T-helper 1 cell treated with Interleukin-12 subunit alpha and Interleukin-12 subunit beta and Interleukin-4 antibody, amounts not matched to agents 30 μg/mL and 1 μg/mL, for 36 hours (primary cell): ENCODE measurements at regions not wholly inside any gene's neighbourhood (a gene's known extent, or its start where the extent isn't known, plus 50 kb on each side); places are given as distances from the start of the nearest gene placed in this dataset.
"Not testable (repeated sequence)": the region's sequence is repeated elsewhere in the genome, so short reads cannot be mapped to it uniquely, and the experiment has no call there.

Experiments
- H3K27ac Mint-ChIP-seq: one replicate; pipeline ENCODE4 v1.8.0; 2021; ENCODE audit warnings: mild to moderate bottlenecking, mixed read lengths
- H3K27me3 Mint-ChIP-seq: one replicate; pipeline ENCODE4 v1.8.0; 2021; ENCODE audit warnings: low read depth, mixed read lengths
- H3K36me3 Mint-ChIP-seq: one replicate; pipeline ENCODE4 v1.8.0; 2021; ENCODE audit warnings: low read depth, mixed read lengths
- H3K4me1 Mint-ChIP-seq: one replicate; pipeline ENCODE4 v1.8.0; 2021; ENCODE audit warnings: low read depth, mixed read lengths
- H3K4me3 Mint-ChIP-seq: one replicate; pipeline ENCODE4 v1.8.0; 2021; ENCODE audit warnings: mild to moderate bottlenecking, moderate library complexity, mixed read lengths
- H3K9me3 Mint-ChIP-seq: one replicate; pipeline ENCODE4 v1.8.0; 2021; ENCODE audit warnings: mixed read lengths

- H3K27me3 Mint-ChIP-seq, result no peaks in the 10 kb centered on the region
- H3K27ac Mint-ChIP-seq, result no peak overlapping the region
- H3K4me1 Mint-ChIP-seq, result no peaks in the 10 kb centered on the region
- H3K9me3 Mint-ChIP-seq, result peaks cover 4% of the 10 kb centered on the region
- H3K36me3 Mint-ChIP-seq, result no peaks in the 10 kb centered on the region
- no peak overlapping the region for H3K4me3 Mint-ChIP-seq
Observed at GRCh38 chr3:35307296-35307695, 332.0 kb upstream of the ARPP21 start.

GRCh38 chr3:35316841-35317240 lies 322.5 kb upstream of the ARPP21 start:
- H3K27me3 Mint-ChIP-seq, H3K4me3 Mint-ChIP-seq, H3K27ac Mint-ChIP-seq, H3K9me3 Mint-ChIP-seq, H3K36me3 Mint-ChIP-seq, H3K4me1 Mint-ChIP-seq: not testable (repeated sequence)

GRCh38 chr3:35320646-35321407 lies 318.5 kb upstream of the ARPP21 start:
- Mint-ChIP-seq H3K4me1 (no peaks in the 10 kb centered on the region), H3K4me3 (no peak overlapping the region), H3K27ac (no peak overlapping the region), H3K9me3 (peaks cover 3% of the 10 kb centered on the region), H3K36me3 (no peaks in the 10 kb centered on the region), H3K27me3 (no peaks in the 10 kb centered on the region)

- Mint-ChIP-seq H3K27me3 (no peaks in the 10 kb centered on the region), H3K4me3 (no peak overlapping the region), H3K4me1 (no peaks in the 10 kb centered on the region), H3K27ac (no peak overlapping the region), H3K9me3 (no peaks in the 10 kb centered on the region), H3K36me3 (no peaks in the 10 kb centered on the region)
Observed at GRCh38 chr3:35322070-35322469, 317.3 kb upstream of the ARPP21 start.

GRCh38 chr3:35335703-35336102 lies 303.6 kb upstream of the ARPP21 start:
- no peaks in the 10 kb centered on the region for H3K27me3 Mint-ChIP-seq
- no peaks in the 10 kb centered on the region for H3K4me1 Mint-ChIP-seq
- no peak overlapping the region for H3K4me3 Mint-ChIP-seq
- no peaks in the 10 kb centered on the region for H3K9me3 Mint-ChIP-seq
- H3K27ac Mint-ChIP-seq, result no peak overlapping the region
- H3K36me3 Mint-ChIP-seq, result no peaks in the 10 kb centered on the region

GRCh38 chr3:35336601-35337000 lies 302.7 kb upstream of the ARPP21 start:
- H3K27me3 Mint-ChIP-seq, result no peaks in the 10 kb centered on the region
- H3K36me3 Mint-ChIP-seq, result no peaks in the 10 kb centered on the region
- H3K9me3 Mint-ChIP-seq, result no peaks in the 10 kb centered on the region
- no peak overlapping the region for H3K4me3 Mint-ChIP-seq
- H3K4me1 Mint-ChIP-seq, result no peaks in the 10 kb centered on the region
- no peak overlapping the region for H3K27ac Mint-ChIP-seq

- Mint-ChIP-seq H3K4me1 (no peaks in the 10 kb centered on the region), H3K9me3 (no peaks in the 10 kb centered on the region), H3K4me3 (no peak overlapping the region), H3K36me3 (no peaks in the 10 kb centered on the region), H3K27me3 (no peaks in the 10 kb centered on the region), H3K27ac (no peak overlapping the region)
Observed at GRCh38 chr3:35338186-35338585, 301.1 kb upstream of the ARPP21 start.

- Mint-ChIP-seq H3K9me3 (no peaks in the 10 kb centered on the region), H3K27ac (no peak overlapping the region), H3K27me3 (no peaks in the 10 kb centered on the region), H3K4me1 (no peaks in the 10 kb centered on the region), H3K36me3 (no peaks in the 10 kb centered on the region), H3K4me3 (no peak overlapping the region)
Observed at GRCh38 chr3:35380196-35380595, 259.1 kb upstream of the ARPP21 start.

- no peaks in the 10 kb centered on the region for H3K4me1 Mint-ChIP-seq
- no peaks in the 10 kb centered on the region for H3K27me3 Mint-ChIP-seq
- no peak overlapping the region for H3K27ac Mint-ChIP-seq
- H3K9me3 Mint-ChIP-seq, result no peaks in the 10 kb centered on the region
- no peak overlapping the region for H3K4me3 Mint-ChIP-seq
- H3K36me3 Mint-ChIP-seq, result no peaks in the 10 kb centered on the region
Observed at GRCh38 chr3:35383216-35383615, 256.1 kb upstream of the ARPP21 start.

- Mint-ChIP-seq H3K9me3 (no peaks in the 10 kb centered on the region), H3K27ac (no peak overlapping the region), H3K4me3 (no peak overlapping the region), H3K4me1 (no peaks in the 10 kb centered on the region), H3K36me3 (no peaks in the 10 kb centered on the region), H3K27me3 (no peaks in the 10 kb centered on the region)
Observed at GRCh38 chr3:35383719-35384555, 255.4 kb upstream of the ARPP21 start.

GRCh38 chr3:35385271-35385670 lies 254.1 kb upstream of the ARPP21 start:
- H3K27ac Mint-ChIP-seq, result no peak overlapping the region

GRCh38 chr3:35389907-35390306 lies 249.4 kb upstream of the ARPP21 start:
- Mint-ChIP-seq H3K4me1 (no peaks in the 10 kb centered on the region), H3K36me3 (no peaks in the 10 kb centered on the region), H3K27ac (no peak overlapping the region), H3K27me3 (no peaks in the 10 kb centered on the region), H3K4me3 (no peak overlapping the region), H3K9me3 (peaks cover 16% of the 10 kb centered on the region)

More at GRCh38 chr3:35385271-35385670, 254.1 kb upstream of the ARPP21 start:
- Mint-ChIP-seq H3K27me3 (no peaks in the 10 kb centered on the region), H3K4me3 (no peak overlapping the region), H3K36me3 (no peaks in the 10 kb centered on the region), H3K4me1 (no peaks in the 10 kb centered on the region), H3K9me3 (no peaks in the 10 kb centered on the region)

- Mint-ChIP-seq H3K27me3 (no peaks in the 10 kb centered on the region), H3K36me3 (no peaks in the 10 kb centered on the region), H3K27ac (no peak overlapping the region), H3K4me3 (no peak overlapping the region), H3K4me1 (no peaks in the 10 kb centered on the region), H3K9me3 (peaks cover 16% of the 10 kb centered on the region)
Observed at GRCh38 chr3:35392187-35392586, 247.1 kb upstream of the ARPP21 start.

- no peak overlapping the region for H3K27ac Mint-ChIP-seq
- H3K4me3 Mint-ChIP-seq, result no peak overlapping the region
- H3K27me3 Mint-ChIP-seq, result no peaks in the 10 kb centered on the region
- H3K9me3 Mint-ChIP-seq, result peaks cover 16% of the 10 kb centered on the region
- no peaks in the 10 kb centered on the region for H3K36me3 Mint-ChIP-seq
- no peaks in the 10 kb centered on the region for H3K4me1 Mint-ChIP-seq
Observed at GRCh38 chr3:35393901-35394799, 245.2 kb upstream of the ARPP21 start.
